CD4-positive, alpha-beta T cell treated with Interleukin-6 for 4 hours (primary cell): ENCODE measurements at regions not wholly inside any gene's neighbourhood (a gene's known extent, or its start where the extent isn't known, plus 50 kb on each side); places are given as distances from the start of the nearest gene placed in this dataset.
A peak's percentile ranks its signal among the peaks of the same experiment; 100 is the strongest.

Experiments
- DNase-seq: peaks from one replicate; pipeline ENCODE4 v3.0.0-alpha.2; 2020; ENCODE audit warnings: mixed read lengths

- no peak for DNase-seq
These were observed 480.3 kb downstream of the LIG4 start for GRCh38 chr13:107734891-107735625.

GRCh38 chr13:107733276-107733675, 482.1 kb downstream of the LIG4 start:
- DNase-seq: no peak

- DNase-seq: no peak
These were observed 484.5 kb downstream of the LIG4 start for GRCh38 chr13:107730813-107731212.

- DNase-seq: no peak
These were observed 494.0 kb downstream of the LIG4 start for GRCh38 chr13:107721125-107721869.

GRCh38 chr13:107716741-107717140, 498.6 kb downstream of the LIG4 start:
- no peak for DNase-seq

- no peak for DNase-seq
These were observed 499.1 kb downstream of the LIG4 start for GRCh38 chr13:107716241-107716640.

- DNase-seq: no peak
These were observed 499.8 kb downstream of the LIG4 start for GRCh38 chr13:107715496-107715895.

- no peak for DNase-seq
These were observed 502.0 kb downstream of the LIG4 start for GRCh38 chr13:107713314-107713713.

GRCh38 chr13:107712145-107712860, 503.0 kb downstream of the LIG4 start:
- no peak for DNase-seq

- no peak for DNase-seq
These were observed 525.2 kb downstream of the LIG4 start for GRCh38 chr13:107690181-107690580.

- DNase-seq: no peak
These were observed 529.5 kb downstream of the LIG4 start for GRCh38 chr13:107685876-107686275.

GRCh38 chr13:107681600-107681999, 533.7 kb downstream of the LIG4 start:
- DNase-seq: no peak

- DNase-seq: no peak
These were observed 535.2 kb downstream of the LIG4 start for GRCh38 chr13:107680115-107680514.

GRCh38 chr13:107678075-107678689, 537.2 kb downstream of the LIG4 start:
- DNase-seq: no peak

- DNase-seq: no peak
These were observed 539.3 kb downstream of the LIG4 start for GRCh38 chr13:107675847-107676550.

GRCh38 chr13:107669391-107669993, 545.8 kb downstream of the LIG4 start:
- no peak for DNase-seq

GRCh38 chr13:107665926-107666458, 549.3 kb downstream of the LIG4 start:
- DNase-seq: no peak

- peak; percentile 9 for DNase-seq
These were observed 565.1 kb downstream of the LIG4 start for GRCh38 chr13:107650081-107650701.

GRCh38 chr13:107649079-107649478, 566.3 kb downstream of the LIG4 start:
- no peak for DNase-seq

- no peak for DNase-seq
These were observed 571.2 kb downstream of the LIG4 start for GRCh38 chr13:107644136-107644535.

- DNase-seq: no peak
These were observed 571.7 kb downstream of the LIG4 start for GRCh38 chr13:107643615-107644014.
